Fibroblast of pulmonary artery (primary cell): ENCODE measurements at regions not wholly inside any gene's neighbourhood (a gene's known extent, or its start where the extent isn't known, plus 50 kb on each side); places are given as distances from the start of the nearest gene placed in this dataset.
"Not testable (repeated sequence)": the region's sequence is repeated elsewhere in the genome, so short reads cannot be mapped to it uniquely, and the experiment has no call there.

Experiments used
- DNase-seq: peaks from one replicate; pipeline ENCODE4 v3.0.0-alpha.2; 2010; ENCODE audit warnings: low read depth
- H3K4me3 ChIP-seq: replicated peaks from 2 replicates; pipeline ENCODE4 v1.5.1; 2011; ENCODE audit warnings: low read depth, mild to moderate bottlenecking, control low read depth, low read length, moderate library complexity
- CTCF ChIP-seq: IDR thresholded peaks from 2 replicates; pipeline ENCODE4 v1.5.1; 2011; ENCODE audit warnings: mild to moderate bottlenecking, control low read depth, low read length, inconsistent platforms; ENCODE audit errors: missing control alignments

GRCh38 chr17:20702692-20703091 is 123.2 kb downstream of the CDRT15L2 start:
- no peak for DNase-seq
- H3K4me3 ChIP-seq = no peak overlapping the region

GRCh38 chr17:20703781-20704180 is 124.3 kb downstream of the CDRT15L2 start:
- DNase-seq = no peak
- no peak overlapping the region for H3K4me3 ChIP-seq
- TF ChIP-seq CTCF = no peak

More at GRCh38 chr17:20702692-20703091, 123.2 kb downstream of the CDRT15L2 start:
- no peak for TF ChIP-seq CTCF

GRCh38 chr17:20705186-20705585 is 125.7 kb downstream of the CDRT15L2 start:
- not testable (repeated sequence) for H3K4me3 ChIP-seq, DNase-seq

GRCh38 chr17:20706751-20707373 is 127.3 kb downstream of the CDRT15L2 start:
- H3K4me3 ChIP-seq = no peak overlapping the region
- no peak for TF ChIP-seq CTCF
- no peak for DNase-seq

DNA sequence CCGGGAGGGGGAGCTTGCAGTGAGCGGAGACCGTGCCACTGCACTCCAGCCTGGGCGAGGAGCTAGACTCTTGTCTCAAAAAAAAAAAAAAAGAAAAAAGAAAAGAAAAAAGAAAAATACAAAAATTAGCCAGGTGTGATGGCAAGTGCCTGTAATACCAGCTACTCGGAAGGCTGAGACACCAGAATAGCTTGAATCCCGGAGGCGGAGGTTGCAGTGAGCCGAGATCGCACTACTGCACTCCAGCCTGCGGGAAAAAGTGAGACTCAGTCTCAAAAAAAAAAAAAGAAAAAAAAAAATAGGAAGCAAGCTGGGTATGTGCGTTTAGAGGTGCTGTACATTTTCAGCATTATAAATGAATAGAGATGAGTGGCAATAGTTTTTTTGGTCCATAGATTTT is 129.3 kb downstream of the CDRT15L2 start:
- not testable (repeated sequence) for H3K4me3 ChIP-seq, DNase-seq

DNA sequence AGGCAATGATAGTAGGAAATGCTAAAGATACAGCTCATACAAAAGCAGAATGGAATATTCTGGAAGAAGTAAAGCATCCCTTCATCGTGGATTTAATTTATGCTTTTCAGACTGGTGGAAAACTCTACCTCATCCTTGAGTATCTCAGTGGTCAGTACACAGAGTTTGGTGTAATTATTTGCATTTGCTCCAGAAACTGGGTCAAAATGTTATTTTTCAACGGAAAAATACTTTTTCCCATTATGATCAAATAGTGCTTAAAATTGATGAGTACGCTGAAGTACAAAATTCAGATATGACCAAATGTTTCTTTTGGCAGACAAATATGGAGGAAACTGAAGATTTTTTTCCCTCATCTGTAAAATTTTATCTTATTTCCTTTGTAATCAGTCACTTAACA is 137.0 kb downstream of the CDRT15L2 start:
- DNase-seq, H3K4me3 ChIP-seq: not testable (repeated sequence)

DNA sequence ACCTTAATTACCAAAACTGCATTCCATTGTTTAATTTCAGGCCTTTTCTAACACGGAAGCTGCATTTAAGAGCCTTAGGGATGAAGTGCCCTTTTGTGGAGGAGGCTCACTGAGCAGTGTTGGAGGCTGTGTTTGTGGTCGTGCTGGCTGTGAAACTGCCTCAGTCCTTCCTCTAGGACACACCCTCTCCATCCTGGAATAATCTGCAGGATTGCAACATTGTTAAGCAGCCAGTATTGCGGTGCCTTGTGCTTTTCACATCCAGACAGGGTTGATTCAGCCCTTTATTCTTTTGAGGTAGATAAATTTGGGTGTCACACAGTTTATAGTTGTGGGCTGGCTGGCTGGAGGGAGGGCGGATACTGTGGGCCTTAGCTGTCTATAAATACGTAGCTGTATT is 141.6 kb downstream of the CDRT15L2 start:
- no peak overlapping the region for H3K4me3 ChIP-seq
- no peak for TF ChIP-seq CTCF
- peak; percentile 30 for DNase-seq

DNA sequence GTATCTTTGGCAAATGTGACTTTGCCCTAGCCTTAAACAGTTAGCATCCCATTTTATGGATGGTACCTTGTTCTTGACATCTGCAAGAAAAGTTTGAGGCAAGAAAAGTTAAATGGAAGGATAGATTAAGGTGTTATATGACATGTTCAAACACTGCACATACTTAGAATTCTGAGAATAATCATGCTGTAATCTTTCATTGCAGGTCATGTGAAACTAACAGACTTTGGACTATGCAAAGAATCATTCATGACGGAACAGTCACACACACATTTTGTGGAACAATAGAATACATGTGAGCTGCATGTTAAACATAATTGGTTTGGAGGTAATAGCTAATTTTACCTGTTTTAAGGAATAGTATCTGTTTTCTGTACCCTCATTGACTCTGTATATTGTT is 144.9 kb downstream of the CDRT15L2 start:
- DNase-seq, H3K4me3 ChIP-seq: not testable (repeated sequence)

GRCh38 chr17:20727201-20727600 is 147.7 kb downstream of the CDRT15L2 start:
- DNase-seq, H3K4me3 ChIP-seq: not testable (repeated sequence)

DNA sequence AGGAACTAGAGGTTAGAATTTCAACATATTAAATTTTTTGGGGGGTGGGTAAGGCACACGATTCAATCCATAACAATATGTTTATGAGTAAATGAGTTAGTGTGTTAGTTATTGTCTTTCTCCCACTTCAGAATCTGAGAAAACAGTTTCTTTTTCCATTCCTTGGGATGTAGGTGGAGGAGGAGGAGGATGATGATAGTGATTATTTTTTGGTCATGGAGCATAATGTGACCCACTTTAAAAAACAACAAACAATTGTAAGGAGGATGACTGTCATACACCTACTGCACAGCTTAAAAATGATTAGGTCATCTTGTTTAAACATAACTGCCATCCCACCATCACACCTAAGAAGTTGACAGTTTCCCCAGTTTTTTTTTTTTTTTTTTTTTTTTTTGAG is 148.7 kb downstream of the CDRT15L2 start:
- no peak for TF ChIP-seq CTCF
- no peak overlapping the region for H3K4me3 ChIP-seq
- no peak for DNase-seq

GRCh38 chr17:20731131-20731530 is 151.6 kb downstream of the CDRT15L2 start:
- not testable (repeated sequence) for H3K4me3 ChIP-seq, DNase-seq
